Stomach (tissue), 8 donors: ENCODE measurements at regions not wholly inside any gene's neighbourhood (a gene's known extent, or its start where the extent isn't known, plus 50 kb on each side); places are given as distances from the start of the nearest gene placed in this dataset.

Experiments
- DNase-seq, 2 donors: peaks; one replicate each; pipeline versions ENCODE4 v3.0.0 to v3.0.0-alpha.2; 2013 to 2019
- H3K27ac ChIP-seq, 5 donors: fragments of 200-600 bp in 4 of 5; sonication (generic) in 4 of 5; one replicate each; pipeline ENCODE4 v1.5.1; 2013 to 2019; ENCODE audit warnings: mild to moderate bottlenecking in 1 of 5, moderate library complexity in 1 of 5
- H3K27me3 ChIP-seq, 3 donors: fragments of 200-600 bp; sonication (generic); one replicate each; pipeline ENCODE4 v1.5.1; 2017 to 2019; ENCODE audit warnings: mixed run types in 1 of 3
- H3K36me3 ChIP-seq, 4 donors: fragments of 200-600 bp; sonication (generic); 1 replicate in 3 of 4; 2 replicates in 1 of 4; pipeline ENCODE4 v1.5.1; 2016 to 2019
- H3K4me1 ChIP-seq, 4 donors: fragments of 200-600 bp; sonication (generic); one replicate each; pipeline ENCODE4 v1.5.1; 2016 to 2019
- H3K4me3 ChIP-seq, 4 donors: fragments of 200-600 bp; sonication (generic) in 3 of 4; one replicate each; pipeline ENCODE4 v1.5.1; 2016 to 2019; ENCODE audit warnings: mild to moderate bottlenecking in 1 of 4
- H3K9me3 ChIP-seq, 4 donors: fragments of 200-600 bp; sonication (generic); one replicate each; pipeline ENCODE4 v1.5.1; 2016 to 2019
- EP300 ChIP-seq: sonication (generic); formaldehyde crosslinking; IDR thresholded peaks from one replicate; pipeline ENCODE4 v1.6.1; 2017; ENCODE audit warnings: antibody characterized with exemption
- POLR2A ChIP-seq, 4 donors: fragments of 450-650 bp; IDR thresholded peaks; one replicate each; pipeline ENCODE4 v1.6.1; 2016; ENCODE audit warnings: antibody characterized with exemption in 4 of 4, control low read depth in 2 of 4, mild to moderate bottlenecking in 1 of 4, moderate library complexity in 1 of 4
- POLR2AphosphoS5 ChIP-seq, 3 donors: sonication (generic); formaldehyde crosslinking; IDR thresholded peaks; one replicate each; pipeline ENCODE4 v1.6.1; 2016; ENCODE audit warnings: antibody characterized with exemption in 3 of 3
- WGBS, 5 donors: extraction: QIAGEN DNeasy Blood & Tissue Kit in 3 of 5; methylation state at CpG; one replicate each; pipeline versions ENCODE4 v1.1.5 to v1.1.7; 2013 to 2018; 5-methylcytosine and 5-hydroxymethylcytosine counted together
- intact Hi-C: fragments of 100-400 bp; cut with DNase I; formaldehyde crosslinking; loops from one replicate; pipeline ENCODE4 v1.15.1; 2023; ENCODE audit warnings: low total_unique reads
- TF ChIP-seq, protein P1 (sequence below), 7 experiments: fragments of 450-650 bp in 4 of 7; fragments of 200-600 bp in 3 of 7; sonication (generic) in 3 of 7; IDR thresholded peaks; one replicate each; pipeline ENCODE4 v1.5.1; 2016 to 2019; ENCODE audit warnings: antibody characterized with exemption in 7 of 7, control low read depth in 2 of 7, mild to moderate bottlenecking in 1 of 7
- donor health status: healthy with polysubstance abuse.
- donor health status: Bipolar disorder and iron deficiency.
- donor health status: healthy.

GRCh38 chr13:58782736-58783135 is 1151.2 kb downstream of the PCDH17 start:
- intact Hi-C loops = no loop called here
- no peak for DNase-seq
- 91 to 97% (median 97%) methylated on average over 1 of the region's 1 CpG for WGBS, 5 donors

DNA sequence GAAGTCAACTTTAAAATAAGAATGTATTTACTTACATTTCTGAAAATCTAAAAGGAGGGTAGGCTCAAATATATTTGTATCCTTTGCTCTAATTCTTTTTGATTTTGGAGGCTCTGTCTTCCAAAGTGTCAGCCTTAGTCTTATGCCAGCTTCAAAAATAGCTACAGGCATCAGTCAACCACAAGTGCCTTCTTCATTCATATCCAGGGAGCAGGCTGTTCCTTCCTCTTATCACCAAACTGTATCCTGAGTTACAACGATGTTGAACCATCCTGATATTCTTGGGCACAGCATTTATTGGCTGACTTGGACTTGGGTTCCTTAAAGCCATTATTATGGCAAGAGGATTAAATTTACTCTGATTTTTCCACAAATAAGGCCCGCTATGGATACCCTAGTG is 1161.3 kb downstream of the PCDH17 start:
- 70 to 84% (median 74%) methylated on average over 2 of the region's 2 CpGs for WGBS, 5 donors
- DNase-seq = no peak

More at GRCh38 chr13:58782736-58783135, 1151.2 kb downstream of the PCDH17 start:
- no peaks in the 10 kb centered on the region for H3K27me3 ChIP-seq
- peaks cover 0 to 12% (median 5%) of the 10 kb centered on the region in 4 donors for H3K9me3 ChIP-seq
- no peak overlapping the region for H3K4me3 ChIP-seq
- no peak overlapping the region for H3K27ac ChIP-seq
- no peaks in the 10 kb centered on the region for H3K4me1 ChIP-seq
- TF ChIP-seq EP300 (no peak), POLR2AphosphoS5 (IDR thresholded peaks at IDR 0.05) (no peak), POLR2A (IDR thresholded peaks at IDR 0.05) (no peak)
- TF ChIP-seq, protein P1, sequence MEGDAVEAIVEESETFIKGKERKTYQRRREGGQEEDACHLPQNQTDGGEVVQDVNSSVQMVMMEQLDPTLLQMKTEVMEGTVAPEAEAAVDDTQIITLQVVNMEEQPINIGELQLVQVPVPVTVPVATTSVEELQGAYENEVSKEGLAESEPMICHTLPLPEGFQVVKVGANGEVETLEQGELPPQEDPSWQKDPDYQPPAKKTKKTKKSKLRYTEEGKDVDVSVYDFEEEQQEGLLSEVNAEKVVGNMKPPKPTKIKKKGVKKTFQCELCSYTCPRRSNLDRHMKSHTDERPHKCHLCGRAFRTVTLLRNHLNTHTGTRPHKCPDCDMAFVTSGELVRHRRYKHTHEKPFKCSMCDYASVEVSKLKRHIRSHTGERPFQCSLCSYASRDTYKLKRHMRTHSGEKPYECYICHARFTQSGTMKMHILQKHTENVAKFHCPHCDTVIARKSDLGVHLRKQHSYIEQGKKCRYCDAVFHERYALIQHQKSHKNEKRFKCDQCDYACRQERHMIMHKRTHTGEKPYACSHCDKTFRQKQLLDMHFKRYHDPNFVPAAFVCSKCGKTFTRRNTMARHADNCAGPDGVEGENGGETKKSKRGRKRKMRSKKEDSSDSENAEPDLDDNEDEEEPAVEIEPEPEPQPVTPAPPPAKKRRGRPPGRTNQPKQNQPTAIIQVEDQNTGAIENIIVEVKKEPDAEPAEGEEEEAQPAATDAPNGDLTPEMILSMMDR (IDR thresholded peaks at IDR 0.05) = no peak
- no peaks in the 10 kb centered on the region for H3K36me3 ChIP-seq

DNA sequence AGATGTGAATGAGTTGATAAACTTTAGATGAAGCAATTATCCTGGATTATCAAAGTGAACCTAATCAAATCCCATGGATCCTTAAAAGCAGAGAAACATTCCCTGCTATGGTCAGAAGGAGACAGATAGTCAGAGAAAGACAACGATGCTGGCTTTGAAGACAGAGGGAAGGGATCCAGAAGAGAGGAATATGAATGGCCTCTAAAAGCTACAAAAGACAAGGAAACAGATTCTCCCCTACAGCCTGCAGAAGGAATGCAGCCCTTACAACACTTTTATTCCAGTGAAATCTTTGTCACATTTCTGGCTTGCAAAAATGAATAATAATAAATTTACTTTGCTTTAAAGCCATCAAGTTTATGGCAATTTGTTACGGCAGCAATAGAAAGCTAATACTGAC is 1164.2 kb downstream of the PCDH17 start:
- no peak overlapping the region for H3K27ac ChIP-seq
- H3K9me3 ChIP-seq = no peaks in the 10 kb centered on the region
- H3K36me3 ChIP-seq = no peaks in the 10 kb centered on the region
- no peaks in the 10 kb centered on the region for H3K27me3 ChIP-seq
- no peak for DNase-seq
- intact Hi-C loops = no loop called here
- TF ChIP-seq POLR2AphosphoS5 (IDR thresholded peaks at IDR 0.05) (no peak), EP300 (no peak), POLR2A (IDR thresholded peaks at IDR 0.05) (no peak)
- TF ChIP-seq, protein P1 (IDR thresholded peaks at IDR 0.05) = no peak
- 65 to 87% (median 82%) methylated on average over 2 of the region's 2 CpGs for WGBS, 5 donors
- no peak overlapping the region for H3K4me3 ChIP-seq
- no peaks in the 10 kb centered on the region for H3K4me1 ChIP-seq

More for the DNA sequence above, 1161.3 kb downstream of the PCDH17 start:
- Histone ChIP-seq H3K27ac (no peak overlapping the region), H3K4me1 (no peaks in the 10 kb centered on the region), H3K9me3 (peaks cover 0 to 4% (median 0%) of the 10 kb centered on the region in 4 donors), H3K36me3 (no peaks in the 10 kb centered on the region), H3K4me3 (no peak overlapping the region), H3K27me3 (no peaks in the 10 kb centered on the region)
- TF ChIP-seq, protein P1 (IDR thresholded peaks at IDR 0.05) = no peak
- no peak for TF ChIP-seq POLR2A (IDR thresholded peaks at IDR 0.05)
- intact Hi-C loops = no loop called here

DNA sequence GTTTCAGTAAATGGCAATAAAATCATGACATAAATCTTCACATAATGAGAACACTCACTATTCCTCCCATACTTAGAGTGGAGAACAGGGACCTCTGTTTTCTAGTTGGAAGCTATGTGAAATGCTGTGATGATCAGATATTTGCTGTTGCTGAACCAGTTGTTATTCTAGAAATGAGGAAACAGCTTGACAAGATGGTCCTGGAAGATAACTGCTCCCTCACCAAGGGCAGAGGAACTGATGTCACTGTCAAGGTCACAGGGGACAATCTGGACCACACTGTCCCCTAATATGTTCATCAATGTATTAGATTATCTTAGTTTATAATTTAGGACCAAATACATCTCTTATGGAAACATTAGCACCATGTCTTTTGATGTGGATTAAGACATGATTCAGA is 1173.3 kb downstream of the PCDH17 start:
- TF ChIP-seq POLR2AphosphoS5 (IDR thresholded peaks at IDR 0.05) (no peak), POLR2A (IDR thresholded peaks at IDR 0.05) (no peak), EP300 (no peak)
- TF ChIP-seq, protein P1 (IDR thresholded peaks at IDR 0.05) = no peak

More for the DNA sequence above, 1173.3 kb downstream of the PCDH17 start:
- Histone ChIP-seq H3K36me3 (no peaks in the 10 kb centered on the region), H3K27ac (no peak overlapping the region), H3K27me3 (no peaks in the 10 kb centered on the region), H3K4me3 (no peak overlapping the region), H3K9me3 (no peaks in the 10 kb centered on the region), H3K4me1 (no peaks in the 10 kb centered on the region)
- intact Hi-C loops = no loop called here
- DNase-seq = peak in 1 of 2 donors; percentile 21
